ENCODE measurements at regions not wholly inside any gene's neighbourhood (a gene's known extent, or its start where the extent isn't known, plus 50 kb on each side); places are given as distances from the start of the nearest gene placed in this dataset.

DNA sequence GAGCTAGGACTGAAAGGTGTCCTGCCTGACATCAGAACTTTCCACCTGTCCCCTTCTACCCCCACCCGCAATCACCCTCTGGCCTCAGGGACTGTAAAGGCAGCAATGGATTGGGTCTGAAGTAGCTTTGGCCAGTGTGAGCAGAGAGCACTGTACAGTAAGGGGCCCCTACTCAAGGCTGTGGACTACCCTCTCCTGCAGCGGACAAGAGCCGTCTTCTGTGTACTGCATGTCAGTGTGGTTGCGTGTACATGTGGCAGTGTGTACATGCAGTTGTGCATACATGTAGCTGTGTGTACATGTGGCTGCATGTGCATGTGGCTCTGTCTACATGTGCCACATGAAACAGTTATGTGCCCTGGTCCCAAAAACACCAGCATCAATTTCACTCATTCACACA is 205.9 kb upstream of the LINGO1 start:
- TF ChIP-seq CTCF (IDR thresholded peaks at IDR 0.05; ENCODE audit: low read depth, low read length) (no peak), MAX (IDR thresholded peaks at IDR 0.05; ENCODE audit: low read depth, low read length) (no peak), POLR2A (IDR thresholded peaks at IDR 0.05; ENCODE audit: extremely low read depth, insufficient read length) (no peak), MYC (IDR thresholded peaks at IDR 0.05; ENCODE audit: low read depth, low read length) (no peak)

Measured in NB4 (cell line).